ENCODE measurements at regions not wholly inside any gene's neighbourhood (a gene's known extent, or its start where the extent isn't known, plus 50 kb on each side); places are given as distances from the start of the nearest gene placed in this dataset.
"Not testable (repeated sequence)": the region's sequence is repeated elsewhere in the genome, so short reads cannot be mapped to it uniquely, and the experiment has no call there.

DNA sequence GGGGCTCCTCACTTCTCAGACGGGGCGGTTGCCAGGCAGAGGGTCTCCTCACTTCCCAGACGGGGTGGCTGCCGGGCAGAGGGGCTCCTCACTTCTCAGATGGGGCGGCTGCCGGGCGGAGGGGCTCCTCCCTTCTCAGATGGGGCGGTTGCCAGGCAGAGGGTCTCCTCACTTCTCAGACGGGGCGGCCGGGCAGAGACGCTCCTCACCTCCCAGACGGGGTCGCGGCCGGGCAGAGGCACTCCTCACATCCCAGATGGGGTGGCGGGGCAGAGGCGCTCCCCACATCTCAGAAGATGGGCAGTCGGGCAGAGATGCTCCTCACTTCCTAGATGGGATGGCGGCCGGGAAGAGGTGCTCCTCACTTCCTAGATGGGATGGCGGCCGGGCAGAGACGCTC lies 148.3 kb downstream of the UTRN start:
- TF ChIP-seq PRRX2 (CRISPR knock-in tag; IDR thresholded peaks at IDR 0.05); NFE2L1 (CRISPR knock-in tag; IDR thresholded peaks at IDR 0.05); SMAD3 (CRISPR knock-in tag; IDR thresholded peaks at IDR 0.05; ENCODE audit: borderline replicate concordance); CREM (CRISPR knock-in tag; IDR thresholded peaks at IDR 0.05); JUN (CRISPR knock-in tag; IDR thresholded peaks at IDR 0.05): not testable (repeated sequence)
- TF ChIP-seq, protein P1, sequence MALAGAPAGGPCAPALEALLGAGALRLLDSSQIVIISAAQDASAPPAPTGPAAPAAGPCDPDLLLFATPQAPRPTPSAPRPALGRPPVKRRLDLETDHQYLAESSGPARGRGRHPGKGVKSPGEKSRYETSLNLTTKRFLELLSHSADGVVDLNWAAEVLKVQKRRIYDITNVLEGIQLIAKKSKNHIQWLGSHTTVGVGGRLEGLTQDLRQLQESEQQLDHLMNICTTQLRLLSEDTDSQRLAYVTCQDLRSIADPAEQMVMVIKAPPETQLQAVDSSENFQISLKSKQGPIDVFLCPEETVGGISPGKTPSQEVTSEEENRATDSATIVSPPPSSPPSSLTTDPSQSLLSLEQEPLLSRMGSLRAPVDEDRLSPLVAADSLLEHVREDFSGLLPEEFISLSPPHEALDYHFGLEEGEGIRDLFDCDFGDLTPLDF (CRISPR knock-in tag; IDR thresholded peaks at IDR 0.05), result not testable (repeated sequence)
- TF ChIP-seq, protein P2, sequence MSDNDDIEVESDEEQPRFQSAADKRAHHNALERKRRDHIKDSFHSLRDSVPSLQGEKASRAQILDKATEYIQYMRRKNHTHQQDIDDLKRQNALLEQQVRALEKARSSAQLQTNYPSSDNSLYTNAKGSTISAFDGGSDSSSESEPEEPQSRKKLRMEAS (CRISPR knock-in tag; IDR thresholded peaks at IDR 0.05), result not testable (repeated sequence)
- TF ChIP-seq, protein P3, sequence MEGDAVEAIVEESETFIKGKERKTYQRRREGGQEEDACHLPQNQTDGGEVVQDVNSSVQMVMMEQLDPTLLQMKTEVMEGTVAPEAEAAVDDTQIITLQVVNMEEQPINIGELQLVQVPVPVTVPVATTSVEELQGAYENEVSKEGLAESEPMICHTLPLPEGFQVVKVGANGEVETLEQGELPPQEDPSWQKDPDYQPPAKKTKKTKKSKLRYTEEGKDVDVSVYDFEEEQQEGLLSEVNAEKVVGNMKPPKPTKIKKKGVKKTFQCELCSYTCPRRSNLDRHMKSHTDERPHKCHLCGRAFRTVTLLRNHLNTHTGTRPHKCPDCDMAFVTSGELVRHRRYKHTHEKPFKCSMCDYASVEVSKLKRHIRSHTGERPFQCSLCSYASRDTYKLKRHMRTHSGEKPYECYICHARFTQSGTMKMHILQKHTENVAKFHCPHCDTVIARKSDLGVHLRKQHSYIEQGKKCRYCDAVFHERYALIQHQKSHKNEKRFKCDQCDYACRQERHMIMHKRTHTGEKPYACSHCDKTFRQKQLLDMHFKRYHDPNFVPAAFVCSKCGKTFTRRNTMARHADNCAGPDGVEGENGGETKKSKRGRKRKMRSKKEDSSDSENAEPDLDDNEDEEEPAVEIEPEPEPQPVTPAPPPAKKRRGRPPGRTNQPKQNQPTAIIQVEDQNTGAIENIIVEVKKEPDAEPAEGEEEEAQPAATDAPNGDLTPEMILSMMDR (IDR thresholded peaks at IDR 0.05), result not testable (repeated sequence)
- TF ChIP-seq, protein P4, sequence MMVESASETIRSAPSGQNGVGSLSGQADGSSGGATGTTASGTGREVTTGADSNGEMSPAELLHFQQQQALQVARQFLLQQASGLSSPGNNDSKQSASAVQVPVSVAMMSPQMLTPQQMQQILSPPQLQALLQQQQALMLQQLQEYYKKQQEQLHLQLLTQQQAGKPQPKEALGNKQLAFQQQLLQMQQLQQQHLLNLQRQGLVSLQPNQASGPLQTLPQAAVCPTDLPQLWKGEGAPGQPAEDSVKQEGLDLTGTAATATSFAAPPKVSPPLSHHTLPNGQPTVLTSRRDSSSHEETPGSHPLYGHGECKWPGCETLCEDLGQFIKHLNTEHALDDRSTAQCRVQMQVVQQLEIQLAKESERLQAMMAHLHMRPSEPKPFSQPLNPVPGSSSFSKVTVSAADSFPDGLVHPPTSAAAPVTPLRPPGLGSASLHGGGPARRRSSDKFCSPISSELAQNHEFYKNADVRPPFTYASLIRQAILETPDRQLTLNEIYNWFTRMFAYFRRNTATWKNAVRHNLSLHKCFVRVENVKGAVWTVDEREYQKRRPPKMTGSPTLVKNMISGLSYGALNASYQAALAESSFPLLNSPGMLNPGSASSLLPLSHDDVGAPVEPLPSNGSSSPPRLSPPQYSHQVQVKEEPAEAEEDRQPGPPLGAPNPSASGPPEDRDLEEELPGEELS (CRISPR knock-in tag; IDR thresholded peaks at IDR 0.05), result not testable (repeated sequence)
- TF ChIP-seq, protein P5, sequence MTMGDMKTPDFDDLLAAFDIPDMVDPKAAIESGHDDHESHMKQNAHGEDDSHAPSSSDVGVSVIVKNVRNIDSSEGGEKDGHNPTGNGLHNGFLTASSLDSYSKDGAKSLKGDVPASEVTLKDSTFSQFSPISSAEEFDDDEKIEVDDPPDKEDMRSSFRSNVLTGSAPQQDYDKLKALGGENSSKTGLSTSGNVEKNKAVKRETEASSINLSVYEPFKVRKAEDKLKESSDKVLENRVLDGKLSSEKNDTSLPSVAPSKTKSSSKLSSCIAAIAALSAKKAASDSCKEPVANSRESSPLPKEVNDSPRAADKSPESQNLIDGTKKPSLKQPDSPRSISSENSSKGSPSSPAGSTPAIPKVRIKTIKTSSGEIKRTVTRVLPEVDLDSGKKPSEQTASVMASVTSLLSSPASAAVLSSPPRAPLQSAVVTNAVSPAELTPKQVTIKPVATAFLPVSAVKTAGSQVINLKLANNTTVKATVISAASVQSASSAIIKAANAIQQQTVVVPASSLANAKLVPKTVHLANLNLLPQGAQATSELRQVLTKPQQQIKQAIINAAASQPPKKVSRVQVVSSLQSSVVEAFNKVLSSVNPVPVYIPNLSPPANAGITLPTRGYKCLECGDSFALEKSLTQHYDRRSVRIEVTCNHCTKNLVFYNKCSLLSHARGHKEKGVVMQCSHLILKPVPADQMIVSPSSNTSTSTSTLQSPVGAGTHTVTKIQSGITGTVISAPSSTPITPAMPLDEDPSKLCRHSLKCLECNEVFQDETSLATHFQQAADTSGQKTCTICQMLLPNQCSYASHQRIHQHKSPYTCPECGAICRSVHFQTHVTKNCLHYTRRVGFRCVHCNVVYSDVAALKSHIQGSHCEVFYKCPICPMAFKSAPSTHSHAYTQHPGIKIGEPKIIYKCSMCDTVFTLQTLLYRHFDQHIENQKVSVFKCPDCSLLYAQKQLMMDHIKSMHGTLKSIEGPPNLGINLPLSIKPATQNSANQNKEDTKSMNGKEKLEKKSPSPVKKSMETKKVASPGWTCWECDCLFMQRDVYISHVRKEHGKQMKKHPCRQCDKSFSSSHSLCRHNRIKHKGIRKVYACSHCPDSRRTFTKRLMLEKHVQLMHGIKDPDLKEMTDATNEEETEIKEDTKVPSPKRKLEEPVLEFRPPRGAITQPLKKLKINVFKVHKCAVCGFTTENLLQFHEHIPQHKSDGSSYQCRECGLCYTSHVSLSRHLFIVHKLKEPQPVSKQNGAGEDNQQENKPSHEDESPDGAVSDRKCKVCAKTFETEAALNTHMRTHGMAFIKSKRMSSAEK (CRISPR knock-in tag; IDR thresholded peaks at IDR 0.05; ENCODE audit: borderline replicate concordance), result not testable (repeated sequence)

All from WTC11 (cell line).